SK-N-SH treated with all-trans-retinoic acid at 6 μM for 48 hours (cell line): ENCODE measurements at regions not wholly inside any gene's neighbourhood (a gene's known extent, or its start where the extent isn't known, plus 50 kb on each side); places are given as distances from the start of the nearest gene placed in this dataset.

Source experiments
- ATAC-seq: fragments of 200-7000 bp; cut with Tn5 transposase; 3 replicates; pipeline ENCODE4 v1.9.1; 2020; ENCODE audit warnings: mild to moderate bottlenecking, moderate library complexity
- ARNTL ChIP-seq: fragments of 450-650 bp; formaldehyde crosslinking; IDR thresholded peaks from 2 replicates; pipeline ENCODE4 v1.5.0; 2020; ENCODE audit warnings: low read depth, mild to moderate bottlenecking, moderate library complexity, borderline replicate concordance
- BACH2 ChIP-seq: fragments of 250-450 bp; sonication (Bioruptor Pico); IDR thresholded peaks from 2 replicates; pipeline ENCODE4 v1.9.0; 2021; ENCODE audit warnings: mild to moderate bottlenecking, borderline replicate concordance
- CREB5 ChIP-seq: fragments of 250-450 bp; sonication (Bioruptor Pico); IDR thresholded peaks from 2 replicates; pipeline ENCODE4 v1.5.1; 2020; ENCODE audit warnings: low read depth, mild to moderate bottlenecking, moderate library complexity
- CSRNP3 ChIP-seq: fragments of 250-450 bp; sonication (Bioruptor Pico); IDR thresholded peaks from 2 replicates; pipeline ENCODE4 v1.5.1; 2021; ENCODE audit warnings: mild to moderate bottlenecking, moderate library complexity
- ESRRG ChIP-seq: fragments of 250-450 bp; sonication (Bioruptor Pico); IDR thresholded peaks from 2 replicates; pipeline ENCODE4 v1.6.1; 2021; ENCODE audit warnings: mild to moderate bottlenecking
- GLIS3 ChIP-seq: fragments of 250-450 bp; sonication (Bioruptor Pico); IDR thresholded peaks from 2 replicates; pipeline ENCODE4 v1.5.0; 2020; ENCODE audit warnings: mild to moderate bottlenecking, moderate library complexity
- ISL1 ChIP-seq: fragments of 250-450 bp; sonication (Bioruptor Pico); IDR thresholded peaks from 2 replicates; pipeline ENCODE4 v2.1.2; 2022; ENCODE audit warnings: mild to moderate bottlenecking, moderate library complexity
- OSR1 ChIP-seq: fragments of 250-450 bp; sonication (Bioruptor Pico); IDR thresholded peaks from 2 replicates; pipeline ENCODE4 v1.8.0; 2022; ENCODE audit warnings: moderate library complexity, mild to moderate bottlenecking, inconsistent platforms
- PATZ1 ChIP-seq: fragments of 250-450 bp; sonication (Bioruptor Pico); IDR thresholded peaks from 2 replicates; pipeline ENCODE4 v1.8.0; 2020; ENCODE audit warnings: mild to moderate bottlenecking, moderate library complexity, borderline replicate concordance
- POU6F1 ChIP-seq: fragments of 250-450 bp; sonication (Bioruptor Pico); IDR thresholded peaks from 2 replicates; pipeline ENCODE4 v1.8.0; 2021; ENCODE audit warnings: low read depth, mild to moderate bottlenecking, moderate library complexity, borderline replicate concordance
- PPARA ChIP-seq: fragments of 250-450 bp; sonication (Bioruptor Pico); IDR thresholded peaks from 2 replicates; pipeline ENCODE4 v1.5.0; 2020; ENCODE audit warnings: mild to moderate bottlenecking, borderline replicate concordance
- RARB ChIP-seq: fragments of 250-450 bp; sonication (Bioruptor Pico); IDR thresholded peaks from 2 replicates; pipeline ENCODE4 v1.8.0; 2021; ENCODE audit warnings: mild to moderate bottlenecking, moderate library complexity
- SNAI2 ChIP-seq: fragments of 250-450 bp; sonication (Bioruptor Pico); IDR thresholded peaks from 2 replicates; pipeline ENCODE4 v1.5.0; 2020; ENCODE audit warnings: mild to moderate bottlenecking, moderate library complexity
- TCF4 ChIP-seq: fragments of 250-450 bp; sonication (Bioruptor Pico); IDR thresholded peaks from 2 replicates; pipeline ENCODE4 v1.8.0; 2021; ENCODE audit warnings: mild to moderate bottlenecking, moderate library complexity, borderline replicate concordance
- TOX ChIP-seq: fragments of 250-450 bp; sonication (Bioruptor Pico); IDR thresholded peaks from 2 replicates; pipeline ENCODE4 v1.8.0; 2021; ENCODE audit warnings: mild to moderate bottlenecking, moderate library complexity, borderline replicate concordance
- TSHZ2 ChIP-seq: fragments of 250-450 bp; sonication (Bioruptor Pico); IDR thresholded peaks from 2 replicates; pipeline ENCODE4 v1.5.0; 2020; ENCODE audit warnings: mild to moderate bottlenecking, moderate library complexity
- ZC3H10 ChIP-seq: fragments of 250-450 bp; sonication (Bioruptor Pico); IDR thresholded peaks from 2 replicates; pipeline ENCODE4 v1.5.1; 2021; ENCODE audit warnings: mild to moderate bottlenecking, moderate library complexity
- ZFP3 ChIP-seq: fragments of 250-450 bp; sonication (Bioruptor Pico); IDR thresholded peaks from 2 replicates; pipeline ENCODE4 v1.5.0; 2020; ENCODE audit warnings: mild to moderate bottlenecking, moderate library complexity
- ZFP30 ChIP-seq: fragments of 450-650 bp; formaldehyde crosslinking; IDR thresholded peaks from 2 replicates; pipeline ENCODE4 v1.5.0; 2022; ENCODE audit warnings: mild to moderate bottlenecking, moderate library complexity
- ZNF565 ChIP-seq: fragments of 450-650 bp; formaldehyde crosslinking; conservative IDR thresholded peaks from 2 replicates; pipeline ENCODE4 v1.5.0; 2020; ENCODE audit warnings: low read depth, mild to moderate bottlenecking, moderate library complexity
- ZNF8 ChIP-seq: fragments of 450-650 bp; formaldehyde crosslinking; IDR thresholded peaks from 2 replicates; pipeline ENCODE4 v1.5.0; 2020; ENCODE audit warnings: mild to moderate bottlenecking, moderate library complexity

- TF ChIP-seq SNAI2 (CRISPR knock-in tag) (no peak), OSR1 (CRISPR knock-in tag) (no peak), ZFP3 (CRISPR knock-in tag) (no peak), POU6F1 (CRISPR knock-in tag) (no peak), PATZ1 (CRISPR knock-in tag) (no peak), ARNTL (CRISPR knock-in tag) (no peak), ZC3H10 (CRISPR knock-in tag) (no peak), ZNF8 (no peak), ZNF565 (CRISPR knock-in tag) (no peak), PPARA (CRISPR knock-in tag) (no peak), RARB (no peak), GLIS3 (no peak), CREB5 (CRISPR knock-in tag) (no peak), TOX (CRISPR knock-in tag) (no peak), ZFP30 (CRISPR knock-in tag) (no peak), BACH2 (CRISPR knock-in tag) (no peak), ISL1 (CRISPR knock-in tag) (no peak), CSRNP3 (CRISPR knock-in tag) (no peak), TSHZ2 (CRISPR knock-in tag) (no peak), TCF4 (CRISPR knock-in tag) (no peak)
- no peak for ATAC-seq
These were observed 2017.2 kb upstream of the TENM3 start for GRCh38 chr4:180225977-180226376.

- TF ChIP-seq GLIS3 (no peak), ZFP3 (CRISPR knock-in tag) (no peak), ZNF565 (CRISPR knock-in tag) (no peak), TSHZ2 (CRISPR knock-in tag) (no peak), OSR1 (CRISPR knock-in tag) (no peak), ISL1 (CRISPR knock-in tag) (no peak), PPARA (CRISPR knock-in tag) (no peak), RARB (no peak), ZNF8 (no peak), ZFP30 (CRISPR knock-in tag) (no peak), ARNTL (CRISPR knock-in tag) (no peak), ESRRG (CRISPR knock-in tag) (no peak), POU6F1 (CRISPR knock-in tag) (no peak), TCF4 (CRISPR knock-in tag) (no peak), BACH2 (CRISPR knock-in tag) (no peak), CSRNP3 (CRISPR knock-in tag) (no peak)
- ATAC-seq, result no peak
These were observed 2008.5 kb upstream of the TENM3 start for GRCh38 chr4:180234730-180235129.
